B cell (primary cell): ENCODE measurements at regions not wholly inside any gene's neighbourhood (a gene's known extent, or its start where the extent isn't known, plus 50 kb on each side); places are given as distances from the start of the nearest gene placed in this dataset.
"Not testable (repeated sequence)": the region's sequence is repeated elsewhere in the genome, so short reads cannot be mapped to it uniquely, and the experiment has no call there.

Source experiments
- ATAC-seq: fragments of 200-7000 bp; cut with Tn5 transposase; one replicate; pipeline ENCODE4 v1.10.0; 2021; ENCODE audit warnings: low read depth, mild to moderate bottlenecking, moderate number of reproducible peaks, moderate library complexity
- CTCF ChIA-PET: fragments of 350-600 bp; sonication (Branson Sonifier 250); formaldehyde crosslinking; loops from one replicate; lab custom pipeline; 2021; ENCODE audit warnings: antibody characterized with exemption, inconsistent platforms; lab: Charles Lee
- POLR2A ChIA-PET: fragments of 350-600 bp; sonication (Branson Sonifier 250); formaldehyde crosslinking; loops from one replicate; lab custom pipeline; 2021; ENCODE audit warnings: antibody characterized with exemption; lab: Charles Lee
- DNase-seq: peaks from one replicate; pipeline ENCODE4 v3.0.0; 2013
- H2AFZ ChIP-seq: 2 replicates; pipeline ENCODE4 v1.6.1; 2012; ENCODE audit warnings: mild to moderate bottlenecking, low read depth, low read length; ENCODE audit not compliant: insufficient read depth, poor library complexity, severe bottlenecking
- H3K27ac ChIP-seq, 2 donors: 1 replicate in 1 of 2; 2 replicates in 1 of 2; pipeline ENCODE4 v1.5.1; 2012 to 2013; ENCODE audit warnings: low read length in 2 of 2, mild to moderate bottlenecking in 2 of 2, moderate library complexity in 1 of 2
- H3K27me3 ChIP-seq, 4 experiments: fragments of 200-600 bp in 1 of 4; sonication (generic) in 1 of 4; replicated peaks in 1 of 4; 1 replicate in 2 of 4; 2 replicates in 2 of 4; pipeline versions ENCODE4 v1.6.1 to v1.7.0; 2013 to 2016; ENCODE audit warnings: low read length in 3 of 4, mild to moderate bottlenecking in 2 of 4, mixed read lengths in 1 of 4, moderate library complexity in 1 of 4; ENCODE audit not compliant: insufficient read depth in 4 of 4, control insufficient read depth in 3 of 4; ENCODE audit errors: control extremely low read depth in 1 of 4
- H3K36me3 ChIP-seq, 2 experiments: replicated peaks in 1 of 2; 1 replicate in 1 of 2; 2 replicates in 1 of 2; pipeline versions ENCODE4 v1.6.1 to v1.7.1; 2013; ENCODE audit warnings: low read length in 1 of 2; ENCODE audit not compliant: insufficient read depth in 2 of 2, control insufficient read depth in 1 of 2; ENCODE audit errors: control extremely low read depth in 1 of 2, extremely low read depth in 1 of 2
- H3K4me1 ChIP-seq, 2 donors: fragments of 200-600 bp in 1 of 2; sonication (generic) in 1 of 2; 1 replicate in 1 of 2; 2 replicates in 1 of 2; pipeline versions ENCODE4 v1.5.1 to v1.6.1; 2013 to 2017; ENCODE audit warnings: low read length in 2 of 2; ENCODE audit not compliant: control insufficient read depth in 2 of 2, insufficient read depth in 2 of 2
- H3K4me2 ChIP-seq: replicated peaks from 2 replicates; pipeline ENCODE3; 2012; ENCODE audit warnings: mild to moderate bottlenecking, low read depth, low read length; ENCODE audit not compliant: poor library complexity, severe bottlenecking
- H3K4me3 ChIP-seq, 5 experiments: fragments of 200-600 bp in 1 of 5; sonication (generic) in 1 of 5; 1 replicate in 3 of 5; 2 replicates in 2 of 5; pipeline versions ENCODE4 v1.5.1 to v1.7.0; 2011 to 2016; ENCODE audit warnings: low read length in 4 of 5, mild to moderate bottlenecking in 4 of 5, low read depth in 2 of 5, control low read depth in 1 of 5, moderate library complexity in 1 of 5; ENCODE audit not compliant: insufficient read depth in 1 of 5; ENCODE audit errors: control extremely low read depth in 1 of 5, extremely low read depth in 1 of 5
- H3K79me2 ChIP-seq: fragments of 200-600 bp; sonication (generic); one replicate; pipeline ENCODE4 v1.6.0; 2016; ENCODE audit warnings: low read length; ENCODE audit not compliant: control insufficient read depth, insufficient read depth
- H3K9ac ChIP-seq: fragments of 200-600 bp; sonication (generic); 2 replicates; pipeline ENCODE4 v1.6.1; 2017; ENCODE audit warnings: mild to moderate bottlenecking, low read length, moderate library complexity
- H3K9me3 ChIP-seq, 3 donors: one replicate each; pipeline versions ENCODE4 v1.6.1 to v1.7.1; 2013; ENCODE audit warnings: low read length in 2 of 3; ENCODE audit not compliant: control insufficient read depth in 2 of 3, insufficient read depth in 1 of 3; ENCODE audit errors: control extremely low read depth in 1 of 3
- H4K20me1 ChIP-seq: 2 replicates; pipeline ENCODE4 v1.6.0; 2012; ENCODE audit warnings: mild to moderate bottlenecking, low read length; ENCODE audit not compliant: insufficient read depth, control insufficient read depth, poor library complexity, severe bottlenecking
- H3K27ac Mint-ChIP-seq: one replicate; pipeline ENCODE4 v1.8.0; 2021; ENCODE audit warnings: mixed read lengths
- H3K27me3 Mint-ChIP-seq: one replicate; pipeline ENCODE4 v1.8.0; 2021; ENCODE audit warnings: mixed read lengths
- H3K4me1 Mint-ChIP-seq: one replicate; pipeline ENCODE4 v1.8.0; 2021; ENCODE audit warnings: mixed read lengths
- H3K4me3 Mint-ChIP-seq: one replicate; pipeline ENCODE4 v1.8.0; 2021; ENCODE audit warnings: mixed read lengths
- H3K9me3 Mint-ChIP-seq: one replicate; pipeline ENCODE4 v1.8.0; 2022; ENCODE audit warnings: mixed read lengths; ENCODE audit not compliant: insufficient read depth
- CTCF ChIP-seq: fragments of 200-600 bp; IDR thresholded peaks from one replicate; pipeline ENCODE4 v1.8.0; 2022; ENCODE audit warnings: antibody characterized with exemption, mild to moderate bottlenecking
- EZH2 ChIP-seq: IDR thresholded peaks from 2 replicates; pipeline ENCODE4 v1.6.1; 2012; ENCODE audit warnings: borderline replicate concordance, low read depth, mild to moderate bottlenecking, moderate library complexity, low read length; ENCODE audit not compliant: insufficient read depth, poor library complexity, severe bottlenecking
- WGBS: methylation state at CpG from one replicate; pipeline ENCODE4 v1.1.5; 2013; ENCODE audit warnings: missing lambda C conversion rate; ENCODE audit not compliant: insufficient coverage; 5-methylcytosine and 5-hydroxymethylcytosine counted together
- intact Hi-C: fragments of 100-400 bp; cut with micrococcal nuclease; formaldehyde crosslinking; loops from one replicate; pipeline ENCODE4 v1.10.0; 2022

- WGBS: no CpG with 5 or more reads among the region's 1 CpG
- H4K20me1 ChIP-seq: no peaks in the 10 kb centered on the region
- Mint-ChIP-seq H3K27me3 (no peaks in the 10 kb centered on the region), H3K27ac (no peak overlapping the region), H3K4me3 (no peak overlapping the region), H3K9me3 (peaks cover 2% of the 10 kb centered on the region), H3K4me1 (no peaks in the 10 kb centered on the region)
- ChIA-PET POLR2A (no interaction called here), CTCF (no interaction called here)
- H3K36me3 ChIP-seq: no peaks in the 10 kb centered on the region
- intact Hi-C loops: no loop called here
- ATAC-seq (no peak), DNase-seq (no peak)
- no peak overlapping the region for H3K9ac ChIP-seq
- H3K79me2 ChIP-seq: no peaks in the 10 kb centered on the region
- no peak overlapping the region for H2AFZ ChIP-seq
- H3K4me2 ChIP-seq: no peak overlapping the region
- peaks cover 0 to 1% (median 0%) of the 10 kb centered on the region in 3 donors for H3K9me3 ChIP-seq
- H3K27ac ChIP-seq: no peak overlapping the region
- no peak overlapping the region for H3K4me3 ChIP-seq
- TF ChIP-seq EZH2 (no peak), CTCF (no peak)
- no peaks in the 10 kb centered on the region for H3K4me1 ChIP-seq
- no peaks in the 10 kb centered on the region for H3K27me3 ChIP-seq
Observed at GRCh38 chr13:90276216-90276615, 1071.3 kb upstream of the MIR17HG start.

GRCh38 chr13:90278231-90278630 lies 1069.3 kb upstream of the MIR17HG start:
- CTCF ChIA-PET, H3K9ac ChIP-seq, H2AFZ ChIP-seq, H3K27ac ChIP-seq, intact Hi-C loops, H3K4me1 Mint-ChIP-seq, H3K27me3 Mint-ChIP-seq, H3K4me3 ChIP-seq, DNase-seq, H3K4me1 ChIP-seq, H3K79me2 ChIP-seq, H3K9me3 ChIP-seq, H4K20me1 ChIP-seq, H3K36me3 ChIP-seq, H3K4me3 Mint-ChIP-seq, H3K27ac Mint-ChIP-seq, ATAC-seq, H3K27me3 ChIP-seq, H3K9me3 Mint-ChIP-seq, POLR2A ChIA-PET, H3K4me2 ChIP-seq: not testable (repeated sequence)
- WGBS: no CpG with 5 or more reads among the region's 3 CpGs
